Uterus (tissue), 2 donors: ENCODE measurements at regions not wholly inside any gene's neighbourhood (a gene's known extent, or its start where the extent isn't known, plus 50 kb on each side); places are given as distances from the start of the nearest gene placed in this dataset.

ENCODE experiments used
- POLR2A ChIP-seq, 2 donors: fragments of 450-650 bp; IDR thresholded peaks; one replicate each; pipeline ENCODE4 v1.6.1; 2016; ENCODE audit warnings: antibody characterized with exemption in 2 of 2, mild to moderate bottlenecking in 1 of 2, moderate library complexity in 1 of 2
- TF ChIP-seq, protein P1 (sequence below), 4 experiments: fragments of 200-600 bp in 2 of 4; fragments of 450-650 bp in 2 of 4; sonication (generic) in 2 of 4; IDR thresholded peaks; one replicate each; pipeline ENCODE4 v1.5.1; 2016 to 2019; ENCODE audit warnings: antibody characterized with exemption in 4 of 4, mild to moderate bottlenecking in 2 of 4, moderate library complexity in 1 of 4

GRCh38 chr2:226514895-226515294 is 284.7 kb downstream of the IRS1 start:
- no peak for TF ChIP-seq POLR2A (IDR thresholded peaks at IDR 0.05)
- TF ChIP-seq, protein P1, sequence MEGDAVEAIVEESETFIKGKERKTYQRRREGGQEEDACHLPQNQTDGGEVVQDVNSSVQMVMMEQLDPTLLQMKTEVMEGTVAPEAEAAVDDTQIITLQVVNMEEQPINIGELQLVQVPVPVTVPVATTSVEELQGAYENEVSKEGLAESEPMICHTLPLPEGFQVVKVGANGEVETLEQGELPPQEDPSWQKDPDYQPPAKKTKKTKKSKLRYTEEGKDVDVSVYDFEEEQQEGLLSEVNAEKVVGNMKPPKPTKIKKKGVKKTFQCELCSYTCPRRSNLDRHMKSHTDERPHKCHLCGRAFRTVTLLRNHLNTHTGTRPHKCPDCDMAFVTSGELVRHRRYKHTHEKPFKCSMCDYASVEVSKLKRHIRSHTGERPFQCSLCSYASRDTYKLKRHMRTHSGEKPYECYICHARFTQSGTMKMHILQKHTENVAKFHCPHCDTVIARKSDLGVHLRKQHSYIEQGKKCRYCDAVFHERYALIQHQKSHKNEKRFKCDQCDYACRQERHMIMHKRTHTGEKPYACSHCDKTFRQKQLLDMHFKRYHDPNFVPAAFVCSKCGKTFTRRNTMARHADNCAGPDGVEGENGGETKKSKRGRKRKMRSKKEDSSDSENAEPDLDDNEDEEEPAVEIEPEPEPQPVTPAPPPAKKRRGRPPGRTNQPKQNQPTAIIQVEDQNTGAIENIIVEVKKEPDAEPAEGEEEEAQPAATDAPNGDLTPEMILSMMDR (IDR thresholded peaks at IDR 0.05) = no peak
